ENCODE measurements at regions not wholly inside any gene's neighbourhood (a gene's known extent, or its start where the extent isn't known, plus 50 kb on each side); places are given as distances from the start of the nearest gene placed in this dataset.

- DNase-seq (ENCODE audit: low read depth) = no peak
Measured at GRCh38 chr17:73815474-73815873, 171.2 kb upstream of the SDK2 start.

- DNase-seq (ENCODE audit: low read depth) = no peak
Measured at GRCh38 chr17:73819440-73820395, 175.5 kb upstream of the SDK2 start.

DNA sequence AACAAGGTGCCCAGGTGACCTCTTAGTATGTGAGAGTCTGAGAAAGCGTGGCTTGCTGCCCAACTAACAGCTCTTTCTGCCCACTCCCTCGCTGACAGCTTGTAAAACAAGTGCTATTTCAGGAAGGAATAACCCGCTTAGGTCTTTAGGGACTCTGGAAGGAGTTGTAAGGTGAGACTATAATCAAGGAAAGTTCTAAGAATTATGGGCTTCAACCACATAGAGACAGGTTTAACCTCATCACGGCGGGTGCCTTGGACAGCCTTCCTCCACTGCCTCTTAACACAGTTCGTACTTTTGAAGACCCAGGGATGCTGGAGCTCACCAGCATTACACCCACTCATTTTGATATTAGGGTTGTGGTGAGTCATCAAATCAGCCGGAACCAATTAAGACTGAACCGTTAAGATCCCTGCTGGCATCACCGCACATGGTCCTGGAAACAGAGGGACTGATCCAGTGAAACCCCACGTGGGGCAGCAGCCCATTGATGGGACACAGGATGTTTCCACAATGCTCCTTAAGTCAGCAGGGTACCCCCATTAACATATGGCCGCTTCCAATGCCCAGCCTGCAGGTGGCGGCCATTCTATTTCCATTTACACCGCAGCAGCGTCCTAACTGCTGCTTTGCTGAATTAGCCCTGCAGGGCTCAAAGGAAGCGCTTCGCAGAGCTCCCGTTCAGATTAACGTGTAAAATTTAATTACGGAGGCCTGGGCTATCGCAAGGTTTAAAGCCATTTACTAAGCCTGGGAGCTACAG, 176.6 kb upstream of the SDK2 start:
- no peak for DNase-seq (ENCODE audit: low read depth)

DNA sequence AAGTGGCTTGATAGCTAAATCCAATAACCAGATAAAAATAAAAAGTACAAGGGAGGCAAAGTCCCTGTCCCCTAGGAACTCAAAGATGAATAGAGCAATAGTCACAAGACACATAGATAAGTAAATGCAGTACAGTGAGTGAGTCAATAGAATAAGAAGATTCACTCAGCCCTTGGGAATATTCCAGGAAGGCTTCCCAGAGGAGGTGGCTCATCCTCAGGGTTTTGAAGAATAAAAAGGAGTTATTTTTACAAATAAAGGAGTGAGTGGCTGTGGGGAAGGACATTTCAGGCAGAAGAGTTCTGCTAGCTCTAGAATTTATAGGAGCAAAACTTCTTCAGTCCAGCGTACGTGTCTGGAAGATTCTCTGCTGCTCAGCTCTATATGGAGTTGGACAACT, 177.4 kb upstream of the SDK2 start:
- DNase-seq (ENCODE audit: low read depth) = no peak

DNA sequence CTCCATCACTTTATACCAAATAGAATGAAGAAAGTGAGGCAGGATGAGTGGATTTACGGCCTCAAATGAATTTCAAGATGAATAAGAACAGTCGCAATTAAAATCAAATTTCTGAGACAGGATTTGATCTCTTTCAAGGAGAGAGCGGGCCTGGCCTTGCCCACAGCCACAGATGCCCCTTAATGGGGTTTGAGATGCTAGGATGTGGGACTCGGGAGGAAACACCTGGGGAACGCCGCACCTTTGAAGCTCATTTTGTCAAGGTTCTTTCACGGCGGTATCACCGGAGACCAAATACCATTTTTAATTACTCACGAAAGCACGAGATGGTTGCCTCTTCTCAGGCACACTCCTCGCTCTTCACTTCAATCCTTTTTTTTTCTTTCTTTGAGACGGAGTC, 178.1 kb upstream of the SDK2 start:
- no peak for DNase-seq (ENCODE audit: low read depth)

- no peak for DNase-seq (ENCODE audit: low read depth)
Measured at GRCh38 chr17:73823684-73824083, 179.4 kb upstream of the SDK2 start.

DNA sequence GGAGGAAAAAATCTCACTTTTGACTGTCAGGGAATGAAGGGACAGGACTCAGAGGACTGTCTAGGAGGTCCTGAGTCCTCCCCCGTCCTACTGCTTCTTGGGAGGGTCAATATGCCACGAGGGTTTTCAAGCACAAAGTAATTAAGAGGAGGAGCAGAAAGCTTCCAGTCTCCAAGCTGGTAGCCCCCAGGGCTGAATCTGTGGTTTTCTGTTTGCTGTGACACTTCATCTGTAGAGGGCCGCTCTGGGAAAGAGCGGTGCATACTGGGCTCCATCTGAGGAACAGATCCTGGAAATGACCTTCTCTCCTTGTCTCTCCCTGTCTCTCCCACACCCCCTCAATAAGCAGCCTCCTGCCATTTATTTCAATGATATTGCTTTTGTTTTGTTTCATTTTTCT, 180.1 kb upstream of the SDK2 start:
- no peak for DNase-seq (ENCODE audit: low read depth)

DNA sequence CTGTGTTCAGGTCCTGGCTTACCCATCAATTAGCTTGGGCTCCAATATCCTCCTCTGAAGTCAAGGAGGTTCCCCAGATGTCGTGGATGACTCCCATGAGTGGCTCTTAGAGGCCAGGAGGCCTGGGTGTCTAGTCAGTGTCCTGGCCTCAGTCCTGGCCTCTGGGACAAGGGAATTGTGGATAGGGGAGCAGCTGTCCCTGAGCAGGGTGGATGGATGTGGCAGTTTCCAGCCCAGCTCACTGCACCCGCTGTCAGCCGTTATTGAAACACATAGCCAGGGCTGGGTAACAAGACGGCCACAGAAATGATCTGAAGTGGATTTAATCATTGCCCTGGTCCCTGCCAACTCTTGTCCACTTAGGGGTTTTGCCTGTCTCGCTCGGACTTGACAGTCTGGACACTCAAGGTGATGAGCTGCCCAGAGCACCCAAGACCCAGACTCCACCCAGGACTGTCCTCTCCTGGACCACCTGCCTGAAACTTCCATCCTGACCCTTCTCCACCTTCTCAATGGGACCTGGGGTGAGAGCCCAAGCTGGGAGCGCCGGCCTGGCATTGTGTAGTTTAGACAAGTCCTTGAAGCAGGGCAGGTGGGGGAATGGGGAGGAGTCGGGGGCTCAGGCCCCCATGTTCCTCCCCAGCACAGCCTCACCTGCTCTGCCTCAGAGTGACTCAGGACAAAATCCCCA, 182.1 kb upstream of the SDK2 start:
- no peak for DNase-seq (ENCODE audit: low read depth)

- DNase-seq (ENCODE audit: low read depth) = no peak
Measured at GRCh38 chr17:73826872-73827228, 182.6 kb upstream of the SDK2 start.

GRCh38 chr17:73827627-73828291, 183.5 kb upstream of the SDK2 start:
- DNase-seq (ENCODE audit: low read depth) = no peak

GRCh38 chr17:73829676-73830280, 185.5 kb upstream of the SDK2 start:
- DNase-seq (ENCODE audit: low read depth) = no peak

DNA sequence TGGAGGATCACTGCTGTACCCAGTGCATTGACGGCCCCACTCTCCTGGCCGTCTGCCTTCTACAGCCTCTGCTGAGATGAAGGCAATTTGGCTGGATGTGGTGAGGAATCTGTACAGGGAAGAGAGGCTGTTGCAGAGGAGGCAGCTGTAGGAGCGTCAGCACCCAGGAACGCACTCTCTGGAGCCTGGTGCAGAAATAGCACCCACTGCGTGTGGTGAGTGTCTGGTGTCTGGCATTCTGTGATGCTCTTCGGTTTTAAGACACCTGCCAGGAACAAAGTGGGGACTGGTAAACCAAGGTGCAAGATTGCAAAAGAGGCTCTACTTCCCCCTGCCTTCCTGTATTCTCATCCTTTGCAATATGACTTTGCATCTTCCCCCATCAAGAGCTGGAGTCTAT, 187.5 kb upstream of the SDK2 start:
- DNase-seq (ENCODE audit: low read depth) = no peak

- no peak for DNase-seq (ENCODE audit: low read depth)
Measured at GRCh38 chr17:73833775-73834488, 189.7 kb upstream of the SDK2 start.

GRCh38 chr17:73834684-73835343, 190.6 kb upstream of the SDK2 start:
- DNase-seq (ENCODE audit: low read depth) = no peak

GRCh38 chr17:73835605-73836004, 191.4 kb upstream of the SDK2 start:
- no peak for DNase-seq (ENCODE audit: low read depth)

- no peak for DNase-seq (ENCODE audit: low read depth)
Measured at GRCh38 chr17:73838815-73839214, 194.6 kb upstream of the SDK2 start.

GRCh38 chr17:73840829-73841228, 196.6 kb upstream of the SDK2 start:
- no peak for DNase-seq (ENCODE audit: low read depth)

DNA sequence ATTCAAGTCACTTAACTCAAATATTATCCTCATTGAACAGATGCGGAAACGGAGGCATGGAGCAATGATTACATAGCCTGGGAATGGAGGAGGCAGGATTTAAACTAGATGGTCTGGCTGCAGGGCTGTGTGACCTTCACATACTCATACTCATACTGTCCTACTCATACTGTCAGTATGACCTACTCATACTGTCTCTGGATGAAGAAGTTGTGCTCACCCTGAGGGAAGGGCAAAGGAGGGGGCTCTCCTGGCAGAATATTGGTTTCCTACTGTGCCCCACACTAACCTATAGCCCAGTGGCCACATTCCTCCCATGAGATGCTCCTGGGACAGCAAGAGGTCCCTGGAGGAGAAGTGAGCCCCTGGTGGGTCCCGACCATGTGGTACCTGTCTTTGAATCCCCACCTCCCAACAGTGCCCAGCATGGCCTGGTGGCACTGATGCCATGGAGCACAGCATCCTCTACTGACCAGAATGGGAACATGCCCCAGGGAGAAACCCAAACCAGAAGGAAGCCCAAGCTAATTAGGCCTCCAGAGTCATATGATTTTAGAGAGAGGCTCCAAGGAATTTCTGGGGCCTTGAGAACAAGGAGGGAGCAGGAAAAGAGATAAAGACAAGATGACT, 197.3 kb upstream of the SDK2 start:
- no peak for DNase-seq (ENCODE audit: low read depth)

GRCh38 chr17:73847952-73848351, 203.7 kb upstream of the SDK2 start:
- DNase-seq (ENCODE audit: low read depth) = no peak

DNA sequence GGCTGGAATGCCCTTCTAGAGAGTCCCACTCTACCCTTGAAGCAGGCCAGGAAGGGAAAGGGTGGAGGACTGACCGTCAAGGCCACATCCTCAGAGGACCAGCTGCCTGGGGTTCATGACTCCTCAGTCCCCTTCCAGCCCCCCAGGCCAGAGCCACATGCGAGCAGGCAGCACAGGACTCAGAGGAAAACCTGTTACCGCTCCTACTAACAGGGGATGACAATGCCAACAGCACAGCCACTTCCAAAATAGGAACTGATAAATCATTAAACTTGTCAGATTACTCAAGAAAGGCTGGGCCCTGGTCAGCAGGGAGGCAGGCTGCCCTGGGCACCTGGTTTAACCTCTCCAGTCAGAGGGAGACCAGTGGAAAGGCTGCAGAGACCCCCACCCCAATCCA, 206.2 kb upstream of the SDK2 start:
- DNase-seq (ENCODE audit: low read depth) = no peak
